ENCODE measurements at regions not wholly inside any gene's neighbourhood (a gene's known extent, or its start where the extent isn't known, plus 50 kb on each side); places are given as distances from the start of the nearest gene placed in this dataset.

DNA sequence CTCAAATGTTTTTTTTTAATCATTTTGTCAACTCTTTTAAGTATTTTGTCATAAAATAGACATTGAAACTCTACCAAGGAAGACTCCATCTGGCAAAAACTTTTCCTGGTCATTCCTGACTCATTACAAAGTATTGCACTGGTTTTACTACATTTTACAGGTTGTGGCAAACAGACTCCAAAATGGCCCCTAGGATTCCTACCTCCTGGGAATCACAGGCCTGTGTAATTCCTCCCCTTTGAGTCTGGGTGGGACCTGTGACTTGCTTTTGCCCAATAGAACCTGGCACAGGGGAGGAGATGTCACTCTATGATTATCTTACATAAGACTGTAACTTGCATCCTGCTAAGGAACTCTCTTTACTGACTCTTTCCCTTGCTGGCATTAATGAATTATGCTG lies 123.6 kb upstream of the KCNJ6 start:
- Histone ChIP-seq H3K27ac (no peak overlapping the region), H3K4me1 (ENCODE audit: insufficient read depth) (no peaks in the 10 kb centered on the region), H3K27me3 (no peaks in the 10 kb centered on the region), H3K36me3 (no peaks in the 10 kb centered on the region), H3K4me3 (no peak overlapping the region), H3K9me3 (no peaks in the 10 kb centered on the region)
- TF ChIP-seq EP300 (IDR thresholded peaks at IDR 0.05) (no peak), POLR2A (IDR thresholded peaks at IDR 0.05) (no peak)
- TF ChIP-seq, protein P1, sequence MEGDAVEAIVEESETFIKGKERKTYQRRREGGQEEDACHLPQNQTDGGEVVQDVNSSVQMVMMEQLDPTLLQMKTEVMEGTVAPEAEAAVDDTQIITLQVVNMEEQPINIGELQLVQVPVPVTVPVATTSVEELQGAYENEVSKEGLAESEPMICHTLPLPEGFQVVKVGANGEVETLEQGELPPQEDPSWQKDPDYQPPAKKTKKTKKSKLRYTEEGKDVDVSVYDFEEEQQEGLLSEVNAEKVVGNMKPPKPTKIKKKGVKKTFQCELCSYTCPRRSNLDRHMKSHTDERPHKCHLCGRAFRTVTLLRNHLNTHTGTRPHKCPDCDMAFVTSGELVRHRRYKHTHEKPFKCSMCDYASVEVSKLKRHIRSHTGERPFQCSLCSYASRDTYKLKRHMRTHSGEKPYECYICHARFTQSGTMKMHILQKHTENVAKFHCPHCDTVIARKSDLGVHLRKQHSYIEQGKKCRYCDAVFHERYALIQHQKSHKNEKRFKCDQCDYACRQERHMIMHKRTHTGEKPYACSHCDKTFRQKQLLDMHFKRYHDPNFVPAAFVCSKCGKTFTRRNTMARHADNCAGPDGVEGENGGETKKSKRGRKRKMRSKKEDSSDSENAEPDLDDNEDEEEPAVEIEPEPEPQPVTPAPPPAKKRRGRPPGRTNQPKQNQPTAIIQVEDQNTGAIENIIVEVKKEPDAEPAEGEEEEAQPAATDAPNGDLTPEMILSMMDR (IDR thresholded peaks at IDR 0.05), result no peak
- no peak for DNase-seq
- intact Hi-C loops (cut with DNase I), result no loop called here

DNA sequence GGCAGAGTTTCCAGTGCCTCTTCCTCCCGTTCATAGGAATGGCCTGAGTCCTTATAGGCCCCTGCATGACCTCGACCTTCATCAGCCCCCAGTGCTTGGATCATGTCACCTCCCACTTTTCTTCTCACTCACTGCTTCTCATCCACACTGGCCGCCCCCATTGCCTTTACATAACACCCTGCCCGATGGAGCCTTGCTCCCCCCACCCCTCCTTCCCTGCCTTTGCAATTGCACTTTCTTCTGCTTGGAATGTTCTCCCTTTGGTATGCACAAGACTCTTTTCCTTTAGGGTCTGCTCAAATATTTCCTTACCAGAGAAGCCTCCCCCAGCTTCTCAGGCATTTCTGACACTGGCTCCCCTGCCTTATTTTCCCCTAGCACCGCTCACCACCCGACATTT lies 125.2 kb upstream of the KCNJ6 start:
- no peak overlapping the region for H3K27ac ChIP-seq
- no peak overlapping the region for H3K4me3 ChIP-seq
- no peaks in the 10 kb centered on the region for H3K36me3 ChIP-seq
- no peaks in the 10 kb centered on the region for H3K9me3 ChIP-seq
- WGBS, 3 donors, result 22 to 30% (median 27%) methylated on average over 6 of the region's 6 CpGs
- TF ChIP-seq, protein P1 (IDR thresholded peaks at IDR 0.05), result no peak
- no peaks in the 10 kb centered on the region for H3K4me1 ChIP-seq (ENCODE audit: insufficient read depth)
- H3K27me3 ChIP-seq, result no peaks in the 10 kb centered on the region
- no peak for DNase-seq
- intact Hi-C loops (cut with DNase I), result no loop called here

DNA sequence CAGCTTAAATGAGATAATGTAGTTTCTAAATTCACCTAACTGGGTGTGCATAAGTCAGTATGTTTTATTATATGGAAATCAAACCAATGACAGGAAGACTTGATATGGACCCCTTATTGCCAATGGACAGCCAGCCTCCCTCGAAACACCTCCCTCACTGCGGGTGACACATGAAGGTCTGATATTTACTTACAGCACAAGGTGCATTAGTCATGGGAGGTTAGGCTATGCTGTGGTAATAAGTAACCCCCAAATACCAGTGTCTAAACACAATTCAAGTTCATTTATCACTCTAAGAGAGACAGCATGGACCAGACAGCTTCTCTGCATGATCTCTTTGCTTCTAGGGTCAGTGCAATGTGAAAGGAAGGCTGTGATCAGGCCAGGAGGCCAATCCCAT lies 126.0 kb upstream of the KCNJ6 start:
- H3K36me3 ChIP-seq, result no peaks in the 10 kb centered on the region

DNA sequence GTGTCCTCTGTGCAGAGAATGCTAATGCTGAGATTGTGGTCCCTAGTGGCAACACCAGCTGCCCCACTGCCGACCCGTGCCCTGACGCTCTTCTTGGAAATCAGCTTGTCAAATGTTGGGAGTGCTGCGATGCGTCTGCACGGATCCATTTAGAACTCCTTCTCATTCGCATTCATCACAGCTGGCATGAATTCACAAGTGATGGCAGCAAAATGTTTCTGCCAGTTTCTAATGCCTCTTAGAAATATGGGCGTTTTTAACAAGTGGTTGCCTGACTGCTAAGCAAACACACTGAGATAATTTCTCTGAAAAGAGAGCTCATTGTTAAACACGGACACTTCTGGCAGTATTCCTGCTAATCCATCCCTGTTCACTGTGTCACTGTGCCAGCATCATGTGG lies 131.9 kb upstream of the KCNJ6 start:
- H3K9me3 ChIP-seq, result no peaks in the 10 kb centered on the region
- WGBS, 3 donors, result 72 to 76% (median 75%) methylated on average over 9 of the region's 9 CpGs
- no peaks in the 10 kb centered on the region for H3K36me3 ChIP-seq
- DNase-seq, result no peak
- no peaks in the 10 kb centered on the region for H3K4me1 ChIP-seq (ENCODE audit: insufficient read depth)
- no peak overlapping the region for H3K4me3 ChIP-seq
- H3K27ac ChIP-seq, result no peak overlapping the region
- no peaks in the 10 kb centered on the region for H3K27me3 ChIP-seq
- no peak for TF ChIP-seq POLR2A (IDR thresholded peaks at IDR 0.05)
- no peak for TF ChIP-seq EP300 (IDR thresholded peaks at IDR 0.05)
- TF ChIP-seq, protein P1 (IDR thresholded peaks at IDR 0.05), result no peak
- intact Hi-C loops (cut with DNase I), result no loop called here

More for the DNA sequence above, 126.0 kb upstream of the KCNJ6 start:
- 84 to 90% (median 85%) methylated on average over 2 of the region's 2 CpGs for WGBS, 3 donors
- DNase-seq, result no peak
- Histone ChIP-seq H3K9me3 (no peaks in the 10 kb centered on the region), H3K4me1 (ENCODE audit: insufficient read depth) (no peaks in the 10 kb centered on the region), H3K27ac (no peak overlapping the region), H3K27me3 (no peaks in the 10 kb centered on the region), H3K4me3 (no peak overlapping the region)
- no peak for TF ChIP-seq POLR2A (IDR thresholded peaks at IDR 0.05)
- no peak for TF ChIP-seq EP300 (IDR thresholded peaks at IDR 0.05)
- TF ChIP-seq, protein P1 (IDR thresholded peaks at IDR 0.05), result no peak
- intact Hi-C loops (cut with DNase I), result no loop called here

DNA sequence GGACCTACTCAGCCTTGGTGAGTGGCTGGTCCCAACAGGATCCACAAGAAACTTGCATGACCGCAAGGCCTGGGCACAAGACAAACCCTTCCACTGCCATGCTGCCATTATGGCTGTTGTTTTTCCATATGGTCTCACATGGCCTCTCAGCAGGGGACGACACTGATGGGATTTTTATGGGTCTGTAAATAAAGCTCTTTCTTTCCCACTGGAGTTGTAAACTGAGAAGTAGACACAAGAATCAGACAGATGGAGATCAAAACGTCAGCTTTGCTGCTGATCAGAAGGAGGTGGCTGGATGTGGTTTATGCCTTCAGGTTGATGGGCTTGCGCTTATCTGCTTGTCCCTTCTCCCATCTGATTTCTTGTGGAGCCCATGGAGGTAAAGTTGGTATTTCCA lies 138.1 kb upstream of the KCNJ6 start:
- WGBS, 3 donors, result 68 to 81% (median 72%) methylated on average over 4 of the region's 4 CpGs
- Histone ChIP-seq H3K4me3 (no peak overlapping the region), H3K27me3 (no peaks in the 10 kb centered on the region), H3K4me1 (ENCODE audit: insufficient read depth) (no peaks in the 10 kb centered on the region), H3K27ac (no peak overlapping the region), H3K36me3 (no peaks in the 10 kb centered on the region), H3K9me3 (no peaks in the 10 kb centered on the region)
- DNase-seq, result no peak
- no peak for TF ChIP-seq POLR2A (IDR thresholded peaks at IDR 0.05)
- intact Hi-C loops (cut with DNase I), result no loop called here
